ENCODE measurements at regions not wholly inside any gene's neighbourhood (a gene's known extent, or its start where the extent isn't known, plus 50 kb on each side); places are given as distances from the start of the nearest gene placed in this dataset.

DNA sequence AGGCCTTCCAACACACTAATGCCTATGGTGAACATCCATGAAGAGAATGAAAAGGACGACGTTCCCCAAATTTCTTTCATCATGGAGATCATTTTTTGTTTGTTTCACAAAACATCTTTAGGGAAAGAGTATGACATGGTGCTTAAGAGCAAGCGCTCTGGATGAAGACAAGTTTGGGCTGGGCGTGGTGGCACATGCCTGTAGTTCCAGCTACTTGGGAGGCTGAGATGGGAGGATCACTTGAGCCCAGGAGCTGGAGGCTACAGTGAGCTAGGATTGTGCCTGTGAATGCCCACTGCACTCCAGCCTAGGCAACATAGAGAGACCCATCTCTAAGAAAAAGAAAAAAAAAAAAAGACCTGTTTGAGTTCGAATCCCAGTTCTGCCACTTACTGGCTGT is 253.1 kb downstream of the PTPRU start:
- POLR2A ChIA-PET, result no interaction called here
- Mint-ChIP-seq H3K27me3 (ENCODE audit: insufficient read depth, unreplicated experiment) (peaks cover 7% of the 10 kb centered on the region), H3K36me3 (ENCODE audit: insufficient read depth, unreplicated experiment) (no peaks in the 10 kb centered on the region), H3K4me1 (ENCODE audit: low read depth, unreplicated experiment) (no peaks in the 10 kb centered on the region), H3K4me3 (ENCODE audit: unreplicated experiment) (no peak overlapping the region), H3K27ac (ENCODE audit: unreplicated experiment) (no peak overlapping the region), H3K9me3 (ENCODE audit: unreplicated experiment) (no peaks in the 10 kb centered on the region)
- Histone ChIP-seq H3K4me1 (no peaks in the 10 kb centered on the region), H3K27me3 (replicated peaks; ENCODE audit: control insufficient read depth, insufficient read depth, low read length) (no peaks in the 10 kb centered on the region), H3K9me3 (no peaks in the 10 kb centered on the region), H3K4me3 (ENCODE audit: low read depth, low read length) (no peak overlapping the region), H3K36me3 (ENCODE audit: control insufficient read depth, insufficient read depth, low read length) (no peaks in the 10 kb centered on the region)
- intact Hi-C loops (cut with micrococcal nuclease; ENCODE audit: unreplicated experiment), result no loop called here
- BruUV-seq (replicated peaks), result no TSS peak
- no peak for DNase-seq
- no peak for TF ChIP-seq CTCF (IDR thresholded peaks at IDR 0.05; ENCODE audit: insufficient read depth in 1 of 2, low read depth in 1 of 2, low read length in 1 of 2, severe bottlenecking in 1 of 2, unreplicated experiment in 1 of 2)
- CTCF ChIA-PET, result no interaction called here

DNA sequence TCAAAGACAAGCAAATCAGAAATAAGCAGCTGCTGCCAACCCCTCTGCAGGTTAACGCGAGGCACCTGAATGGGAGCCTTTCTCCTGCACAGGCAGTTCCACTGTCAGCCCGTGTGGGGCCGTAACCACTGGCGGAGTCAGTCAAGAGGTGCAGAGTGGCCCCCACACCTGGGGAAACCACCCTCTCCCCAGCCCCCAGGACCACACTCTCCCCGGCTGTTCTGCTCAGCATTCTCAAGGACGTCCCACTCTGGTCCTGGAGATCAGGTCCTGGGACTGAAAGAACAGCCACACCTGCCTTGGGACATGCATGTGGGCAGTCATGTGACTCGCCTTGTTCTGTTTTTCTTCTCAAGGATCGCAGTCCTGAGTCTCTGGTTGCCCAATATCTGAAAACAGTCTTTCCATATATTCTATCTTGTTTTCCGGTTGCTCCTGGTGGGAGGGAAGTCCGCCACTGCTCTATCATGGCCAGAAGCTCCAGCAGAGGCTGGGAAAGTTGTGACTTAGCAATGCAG is 252.5 kb downstream of the PTPRU start:
- no peak overlapping the region for H3K27ac Mint-ChIP-seq (ENCODE audit: unreplicated experiment)
- ChIA-PET CTCF (no interaction called here), POLR2A (no interaction called here)
- peaks cover 7% of the 10 kb centered on the region for H3K27me3 Mint-ChIP-seq (ENCODE audit: insufficient read depth, unreplicated experiment)
- H3K36me3 Mint-ChIP-seq (ENCODE audit: insufficient read depth, unreplicated experiment), result no peaks in the 10 kb centered on the region
- H3K4me3 ChIP-seq (ENCODE audit: low read depth, low read length), result no peak overlapping the region
- DNase-seq, result no peak
- no peaks in the 10 kb centered on the region for H3K27me3 ChIP-seq (replicated peaks; ENCODE audit: control insufficient read depth, insufficient read depth, low read length)
- no peaks in the 10 kb centered on the region for H3K9me3 Mint-ChIP-seq (ENCODE audit: unreplicated experiment)
- H3K4me1 ChIP-seq, result no peaks in the 10 kb centered on the region
- no peak overlapping the region for H3K4me3 Mint-ChIP-seq (ENCODE audit: unreplicated experiment)
- TF ChIP-seq CTCF (IDR thresholded peaks at IDR 0.05; ENCODE audit: insufficient read depth in 1 of 2, low read depth in 1 of 2, low read length in 1 of 2, severe bottlenecking in 1 of 2, unreplicated experiment in 1 of 2), result no peak
- no peaks in the 10 kb centered on the region for H3K36me3 ChIP-seq (ENCODE audit: control insufficient read depth, insufficient read depth, low read length)
- intact Hi-C loops (cut with micrococcal nuclease; ENCODE audit: unreplicated experiment), result no loop called here
- H3K9me3 ChIP-seq, result no peaks in the 10 kb centered on the region
- BruUV-seq (replicated peaks), result no TSS peak
- H3K4me1 Mint-ChIP-seq (ENCODE audit: low read depth, unreplicated experiment), result no peaks in the 10 kb centered on the region

GRCh38 chr1:29488086-29488793 is 251.9 kb downstream of the PTPRU start:
- intact Hi-C loops (cut with micrococcal nuclease; ENCODE audit: unreplicated experiment), result no loop called here

More at GRCh38 chr1:29488086-29488793, 251.9 kb downstream of the PTPRU start:
- Mint-ChIP-seq H3K4me3 (ENCODE audit: unreplicated experiment) (no peak overlapping the region), H3K27me3 (ENCODE audit: insufficient read depth, unreplicated experiment) (peaks cover 7% of the 10 kb centered on the region), H3K4me1 (ENCODE audit: low read depth, unreplicated experiment) (no peaks in the 10 kb centered on the region), H3K36me3 (ENCODE audit: insufficient read depth, unreplicated experiment) (no peaks in the 10 kb centered on the region), H3K27ac (ENCODE audit: unreplicated experiment) (no peak overlapping the region), H3K9me3 (ENCODE audit: unreplicated experiment) (no peaks in the 10 kb centered on the region)
- no peak overlapping the region for H3K4me3 ChIP-seq (ENCODE audit: low read depth, low read length)
- H3K9me3 ChIP-seq, result no peaks in the 10 kb centered on the region
- POLR2A ChIA-PET, result no interaction called here
- H3K27me3 ChIP-seq (replicated peaks; ENCODE audit: control insufficient read depth, insufficient read depth, low read length), result no peaks in the 10 kb centered on the region
- no peaks in the 10 kb centered on the region for H3K36me3 ChIP-seq (ENCODE audit: control insufficient read depth, insufficient read depth, low read length)
- BruUV-seq (replicated peaks), result no TSS peak
- DNase-seq, result no peak
- CTCF ChIA-PET, result no interaction called here
- no peak for TF ChIP-seq CTCF (IDR thresholded peaks at IDR 0.05; ENCODE audit: insufficient read depth in 1 of 2, low read depth in 1 of 2, low read length in 1 of 2, severe bottlenecking in 1 of 2, unreplicated experiment in 1 of 2)
- H3K4me1 ChIP-seq, result no peaks in the 10 kb centered on the region
